Small intestine (tissue), 7 donors: ENCODE measurements at regions not wholly inside any gene's neighbourhood (a gene's known extent, or its start where the extent isn't known, plus 50 kb on each side); places are given as distances from the start of the nearest gene placed in this dataset.
A peak's percentile ranks its signal among the peaks of the same experiment; 100 is the strongest.

ENCODE experiments used
- DNase-seq, 2 donors: peaks; one replicate each; pipeline versions ENCODE4 v3.0.0 to v3.0.0-alpha.2; 2013
- FAIRE-seq: peaks from 2 replicates; lab custom pipeline; 2012; peaks lifted over from hg19 to GRCh38; lab: Jason Lieb, UNC
- H3K27ac ChIP-seq, 3 donors: one replicate each; pipeline ENCODE4 v1.5.1; 2013; ENCODE audit warnings: low read length in 2 of 3, mild to moderate bottlenecking in 2 of 3, control low read depth in 1 of 3, inconsistent platforms in 1 of 3, low read depth in 1 of 3, moderate library complexity in 1 of 3
- H3K27me3 ChIP-seq, 3 donors: one replicate each; pipeline ENCODE4 v1.6.1; 2013; ENCODE audit warnings: low read length in 3 of 3, inconsistent platforms in 1 of 3; ENCODE audit not compliant: control insufficient read depth in 3 of 3, insufficient read depth in 3 of 3
- H3K36me3 ChIP-seq, 3 donors: one replicate each; pipeline ENCODE4 v1.6.1; 2013; ENCODE audit warnings: low read length in 3 of 3, inconsistent platforms in 1 of 3, low read depth in 1 of 3, mild to moderate bottlenecking in 1 of 3, moderate library complexity in 1 of 3; ENCODE audit not compliant: control insufficient read depth in 3 of 3, insufficient read depth in 2 of 3
- H3K4me1 ChIP-seq, 3 donors: one replicate each; pipeline ENCODE4 v1.6.1; 2013; ENCODE audit warnings: low read length in 2 of 3, inconsistent platforms in 1 of 3, low read depth in 1 of 3, mild to moderate bottlenecking in 1 of 3, moderate library complexity in 1 of 3; ENCODE audit not compliant: control insufficient read depth in 3 of 3, insufficient read depth in 2 of 3
- H3K4me3 ChIP-seq, 3 donors: one replicate each; pipeline ENCODE4 v1.5.1; 2013; ENCODE audit warnings: low read length in 3 of 3, control low read depth in 1 of 3, inconsistent platforms in 1 of 3, low read depth in 1 of 3, mild to moderate bottlenecking in 1 of 3, moderate library complexity in 1 of 3
- H3K9me3 ChIP-seq, 2 donors: one replicate each; pipeline ENCODE4 v1.6.1; 2013; ENCODE audit warnings: low read depth in 1 of 2, low read length in 1 of 2; ENCODE audit not compliant: control insufficient read depth in 2 of 2, insufficient read depth in 1 of 2
- WGBS, 3 donors: extraction: QIAGEN DNeasy Blood & Tissue Kit; methylation state at CpG; one replicate each; pipeline ENCODE4 v1.1.7; 2013; 5-methylcytosine and 5-hydroxymethylcytosine counted together
- donor health status: healthy with polysubstance abuse.
- donor health status: control.
- donor health status: control.
- donor health status: Bipolar disorder and iron deficiency.
- donor health status: healthy.

DNA sequence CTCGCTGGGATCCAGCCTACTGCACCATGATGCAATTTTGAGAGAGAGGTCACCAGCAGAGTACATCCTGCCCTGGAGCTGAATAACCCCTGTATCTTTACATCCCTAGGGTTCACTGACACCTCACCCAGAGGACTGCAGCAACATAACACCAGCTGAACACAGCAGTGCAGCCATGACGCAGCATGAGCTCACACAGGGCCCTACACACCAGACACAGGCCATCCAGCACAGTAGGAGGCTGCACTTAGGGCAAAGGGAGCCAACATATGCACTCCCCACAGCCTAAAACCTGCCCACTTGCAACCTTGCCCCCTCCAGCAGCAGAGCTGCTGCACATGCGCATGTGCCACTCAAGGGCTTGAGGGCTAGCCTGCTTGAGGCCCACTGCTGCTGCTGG lies 157.3 kb upstream of the SMARCA2 start:
- DNase-seq (no peak), FAIRE-seq (no peak)
- no peaks in the 10 kb centered on the region for H3K36me3 ChIP-seq
- H3K4me3 ChIP-seq, result no peak overlapping the region
- H3K4me1 ChIP-seq, result no peaks in the 10 kb centered on the region
- WGBS, 3 donors, result 84 to 89% (median 89%) methylated on average over 3 of the region's 3 CpGs
- H3K9me3 ChIP-seq, result no peaks in the 10 kb centered on the region
- no peaks in the 10 kb centered on the region for H3K27me3 ChIP-seq
- H3K27ac ChIP-seq, result no peak overlapping the region

DNA sequence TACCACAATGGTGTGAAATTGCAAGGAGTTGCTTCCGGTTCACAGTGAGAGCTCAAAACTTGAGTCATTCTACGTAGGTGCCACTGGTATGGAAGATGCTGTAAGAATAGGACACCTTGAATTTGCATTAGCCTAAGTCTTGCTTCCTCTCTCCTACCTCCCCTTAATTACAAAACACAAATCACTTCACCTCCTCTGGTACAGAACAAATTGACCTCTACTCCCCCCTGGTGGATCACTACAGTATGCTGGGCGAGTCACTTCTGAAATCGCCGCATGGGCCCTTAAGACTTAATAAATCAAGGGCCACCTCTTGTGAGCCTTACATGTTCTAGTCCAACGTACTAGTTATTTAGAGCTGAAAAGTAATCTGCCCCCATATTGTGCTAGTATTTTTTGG lies 145.3 kb upstream of the SMARCA2 start:
- Histone ChIP-seq H3K4me1 (no peaks in the 10 kb centered on the region), H3K27me3 (no peaks in the 10 kb centered on the region), H3K4me3 (no peak overlapping the region), H3K9me3 (no peaks in the 10 kb centered on the region), H3K36me3 (no peaks in the 10 kb centered on the region), H3K27ac (no peak overlapping the region)
- WGBS, 3 donors, result 51 to 52% (median 52%) methylated on average over 6 of the region's 6 CpGs
- peak in 1 of 2 donors; percentile 5 for DNase-seq
- FAIRE-seq, result no peak

DNA sequence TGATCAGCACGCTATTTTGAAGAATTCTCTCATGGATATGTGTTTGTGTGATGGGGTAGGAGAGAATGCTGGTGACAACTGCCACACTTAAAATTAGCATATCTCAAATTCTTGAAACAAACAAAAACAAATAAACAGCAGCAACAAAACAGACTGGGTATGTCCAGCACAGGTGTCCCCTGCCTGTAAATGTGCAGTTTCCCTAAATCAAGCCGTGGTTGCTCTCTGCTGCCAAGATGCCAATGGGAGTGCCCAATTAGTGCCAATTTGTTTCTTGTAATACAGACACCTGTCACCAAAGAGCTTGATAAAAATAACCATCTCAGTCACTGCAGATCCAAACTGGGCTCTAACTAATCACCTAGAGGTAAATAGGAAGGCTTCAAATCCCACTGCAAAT lies 144.2 kb upstream of the SMARCA2 start:
- WGBS, 3 donors, result 50 to 73% (median 60%) methylated on average over 2 of the region's 2 CpGs
- Histone ChIP-seq H3K9me3 (no peaks in the 10 kb centered on the region), H3K4me1 (no peaks in the 10 kb centered on the region), H3K4me3 (no peak overlapping the region), H3K27ac (no peak overlapping the region), H3K27me3 (no peaks in the 10 kb centered on the region), H3K36me3 (no peaks in the 10 kb centered on the region)
- no peak for FAIRE-seq
- DNase-seq, result no peak

DNA sequence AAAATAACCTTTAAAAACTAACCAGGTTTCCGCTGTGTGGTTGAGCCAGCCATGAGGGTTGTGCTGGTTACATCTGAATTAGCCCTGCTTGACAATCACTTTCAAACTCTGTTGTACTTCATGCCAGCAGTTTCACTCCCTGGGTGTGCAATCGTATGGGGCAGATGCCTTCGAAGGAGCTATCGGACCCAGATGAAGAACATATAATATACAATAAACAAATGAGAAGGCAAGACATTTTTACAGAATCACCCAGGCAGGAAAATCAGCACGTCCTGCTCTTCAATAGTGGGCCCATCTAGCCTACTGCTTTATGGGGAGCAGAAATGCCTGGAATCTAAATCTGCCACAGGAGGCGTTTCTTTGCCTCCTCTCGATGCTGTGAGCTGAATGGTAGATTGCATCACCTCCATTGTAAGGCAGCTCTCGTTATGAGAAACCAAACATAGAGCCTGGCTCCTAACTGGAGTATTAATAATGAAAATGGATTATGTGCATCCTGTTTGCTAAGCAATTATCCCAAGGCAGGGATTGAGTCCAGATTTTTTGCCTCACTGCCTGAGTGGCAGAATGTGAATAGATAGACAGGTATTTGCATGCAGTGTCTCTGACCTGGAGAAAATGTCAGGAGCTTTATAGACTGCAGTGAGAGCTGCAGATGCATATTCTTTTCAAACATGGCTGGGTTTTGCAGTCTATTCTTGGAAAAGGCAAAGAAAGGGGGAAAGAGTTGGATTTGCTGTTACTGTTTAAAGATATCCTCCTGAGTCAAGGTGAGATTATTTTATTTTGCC lies 143.3 kb upstream of the SMARCA2 start:
- no peak for DNase-seq
- 48 to 50% (median 50%) methylated on average over 8 of the region's 8 CpGs for WGBS, 3 donors
- no peak for FAIRE-seq
- no peak overlapping the region for H3K27ac ChIP-seq
- no peak overlapping the region for H3K4me3 ChIP-seq
- no peaks in the 10 kb centered on the region for H3K9me3 ChIP-seq
- H3K27me3 ChIP-seq, result no peaks in the 10 kb centered on the region
- H3K36me3 ChIP-seq, result no peaks in the 10 kb centered on the region
- H3K4me1 ChIP-seq, result no peaks in the 10 kb centered on the region

DNA sequence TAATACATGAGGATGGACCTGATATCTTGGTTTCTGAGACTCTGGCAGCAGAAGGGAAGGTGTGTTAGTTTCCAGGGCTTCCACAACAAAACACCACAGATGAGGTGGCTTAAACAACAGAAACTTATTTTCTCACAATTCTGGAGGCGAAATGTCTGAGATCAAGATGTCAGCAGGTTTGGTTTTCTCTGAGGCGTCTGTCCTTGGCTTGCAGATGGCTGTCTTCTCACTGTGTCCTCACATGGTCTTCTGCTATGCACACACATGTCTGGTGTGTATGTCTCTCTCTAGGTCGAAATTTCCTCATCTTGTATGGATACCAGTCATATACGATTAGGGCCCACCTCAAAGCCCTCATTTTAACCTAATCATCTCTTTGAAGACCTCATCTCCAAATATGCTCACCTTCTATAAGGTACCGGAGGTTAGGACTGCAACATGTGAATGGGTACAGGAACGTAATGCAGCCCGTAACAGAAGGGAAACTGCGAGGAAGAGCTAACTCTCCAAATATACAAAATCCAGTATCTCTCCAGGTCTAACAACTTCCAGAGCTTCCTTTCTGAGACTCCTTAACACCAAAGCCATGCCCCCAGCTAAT lies 139.8 kb upstream of the SMARCA2 start:
- no peak for FAIRE-seq
- no peak overlapping the region for H3K4me3 ChIP-seq
- no peak for DNase-seq
- no peaks in the 10 kb centered on the region for H3K4me1 ChIP-seq
- H3K36me3 ChIP-seq, result no peaks in the 10 kb centered on the region
- no peak overlapping the region for H3K27ac ChIP-seq
- 74 to 82% (median 77%) methylated on average over 8 of the region's 8 CpGs for WGBS, 3 donors
- no peaks in the 10 kb centered on the region for H3K27me3 ChIP-seq
- no peaks in the 10 kb centered on the region for H3K9me3 ChIP-seq

DNA sequence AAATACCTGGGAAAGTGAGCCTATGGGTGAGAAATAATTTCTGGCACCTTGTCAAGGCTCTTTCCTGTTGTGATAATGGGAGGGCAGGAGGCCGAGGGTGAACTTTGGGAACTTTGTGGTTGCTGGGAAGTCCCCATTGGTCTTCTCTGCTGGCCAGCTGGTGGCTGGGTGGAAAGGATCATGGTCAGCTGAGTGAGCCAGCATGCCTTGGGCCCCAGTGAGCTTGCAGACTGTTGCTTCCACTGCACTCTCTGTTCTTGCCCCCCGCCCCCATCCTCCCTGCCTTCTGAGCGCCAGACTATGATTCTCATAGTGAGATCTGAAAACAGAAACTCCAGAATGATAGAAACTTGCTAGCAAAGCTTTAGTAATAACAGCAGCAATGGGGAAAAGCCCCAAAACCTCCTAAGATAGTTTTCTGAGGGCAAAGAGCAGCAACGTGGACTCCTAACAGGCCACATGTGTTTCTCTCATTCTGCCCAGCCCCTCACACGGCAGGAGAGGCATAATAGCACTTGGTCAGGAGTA lies 139.2 kb upstream of the SMARCA2 start:
- H3K9me3 ChIP-seq, result no peaks in the 10 kb centered on the region
- H3K27ac ChIP-seq, result no peak overlapping the region
- no peak for DNase-seq
- no peaks in the 10 kb centered on the region for H3K4me1 ChIP-seq
- no peaks in the 10 kb centered on the region for H3K27me3 ChIP-seq
- FAIRE-seq, result no peak
- WGBS, 3 donors, result 40 to 51% (median 47%) methylated on average over 5 of the region's 5 CpGs
- no peaks in the 10 kb centered on the region for H3K36me3 ChIP-seq
- no peak overlapping the region for H3K4me3 ChIP-seq

DNA sequence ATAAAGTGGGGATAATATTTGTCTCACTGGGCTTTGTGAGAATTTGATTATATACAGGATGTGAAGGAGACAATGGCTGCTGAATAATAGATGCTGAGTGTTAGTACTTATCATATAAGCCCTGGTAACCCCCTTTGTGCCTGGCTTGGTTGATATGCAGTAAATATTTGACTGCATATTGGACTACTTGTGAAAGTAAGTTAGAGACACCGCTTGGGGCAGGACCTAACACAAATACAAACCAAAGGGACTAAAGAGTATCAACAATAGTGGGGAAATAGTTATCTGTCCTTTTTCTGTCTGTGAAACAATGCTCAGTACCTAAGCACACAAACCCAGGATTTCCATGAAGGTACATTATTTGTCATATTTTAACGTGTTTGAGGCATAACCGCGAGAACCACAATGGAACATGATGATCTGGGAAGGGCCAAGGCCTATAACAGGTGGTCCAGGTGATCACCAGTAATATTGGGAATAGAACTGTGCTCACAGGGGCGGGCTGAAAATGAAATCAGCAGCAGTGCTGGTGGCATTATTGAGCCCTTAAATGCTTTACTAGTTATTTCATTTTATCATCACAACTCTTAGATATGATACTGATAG lies 138.2 kb upstream of the SMARCA2 start:
- H3K4me1 ChIP-seq, result no peaks in the 10 kb centered on the region
- DNase-seq (no peak), FAIRE-seq (no peak)
- 63 to 77% (median 76%) methylated on average over 5 of the region's 5 CpGs for WGBS, 3 donors
- no peaks in the 10 kb centered on the region for H3K36me3 ChIP-seq
- no peak overlapping the region for H3K4me3 ChIP-seq
- H3K9me3 ChIP-seq, result no peaks in the 10 kb centered on the region
- H3K27me3 ChIP-seq, result no peaks in the 10 kb centered on the region
- H3K27ac ChIP-seq, result no peak overlapping the region

DNA sequence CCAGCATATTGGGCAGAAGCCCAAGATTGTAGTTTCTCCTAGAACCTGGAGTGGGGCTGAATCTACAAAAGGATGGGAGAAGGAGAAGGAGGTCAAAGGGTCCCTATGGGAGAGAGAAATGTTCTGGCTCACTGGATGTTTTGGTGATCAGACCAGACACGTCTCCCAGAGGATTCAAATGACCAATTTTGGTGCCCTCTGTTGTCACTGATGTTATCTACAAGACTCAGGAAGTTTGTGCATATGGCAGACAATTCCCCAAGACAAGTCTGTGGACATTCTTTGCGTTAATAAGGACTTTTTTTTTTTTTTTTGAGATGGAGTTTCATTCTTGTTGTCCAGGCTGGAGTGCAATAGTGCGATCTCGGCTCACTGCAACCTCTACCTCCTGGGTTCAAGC lies 137.2 kb upstream of the SMARCA2 start:
- FAIRE-seq (no peak), DNase-seq (no peak)
- no peaks in the 10 kb centered on the region for H3K9me3 ChIP-seq
- H3K4me1 ChIP-seq, result no peaks in the 10 kb centered on the region
- WGBS, 3 donors, result 78 to 81% (median 79%) methylated on average over 4 of the region's 4 CpGs
- no peak overlapping the region for H3K27ac ChIP-seq
- no peaks in the 10 kb centered on the region for H3K27me3 ChIP-seq
- no peaks in the 10 kb centered on the region for H3K36me3 ChIP-seq
- H3K4me3 ChIP-seq, result no peak overlapping the region
